ENCODE measurements at regions not wholly inside any gene's neighbourhood (a gene's known extent, or its start where the extent isn't known, plus 50 kb on each side); places are given as distances from the start of the nearest gene placed in this dataset.
"Not testable (repeated sequence)": the region's sequence is repeated elsewhere in the genome, so short reads cannot be mapped to it uniquely, and the experiment has no call there.

DNA sequence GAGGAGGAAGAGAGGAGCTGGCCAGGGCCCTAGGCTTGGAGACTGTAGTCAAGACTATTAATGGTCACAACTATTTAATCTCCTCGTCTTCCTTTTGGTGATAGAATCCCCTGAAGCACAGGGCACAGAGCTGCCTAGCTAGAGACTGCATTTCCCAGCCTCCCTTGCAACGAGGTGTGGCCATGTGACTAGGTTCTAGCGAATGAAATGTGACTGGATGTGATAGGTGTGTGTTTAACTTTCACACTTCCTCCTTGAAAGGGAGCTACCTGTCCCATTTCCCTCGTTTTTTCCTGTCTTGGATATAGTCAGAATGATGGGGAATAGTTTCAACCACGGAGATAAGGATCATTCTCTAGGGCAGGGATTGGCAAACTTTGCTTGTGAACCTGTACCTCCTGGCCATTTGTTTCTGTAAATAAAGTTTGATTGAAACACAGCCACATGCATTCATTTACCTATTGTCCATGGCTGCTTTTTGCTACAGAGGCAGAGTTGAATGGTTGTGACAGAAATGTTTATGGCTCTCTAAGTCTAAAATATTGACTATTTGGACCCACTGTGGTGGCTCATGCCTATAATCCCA, 313.5 kb downstream of the MIAT start:
- no peak for DNase-seq (ENCODE audit: low read depth)

DNA sequence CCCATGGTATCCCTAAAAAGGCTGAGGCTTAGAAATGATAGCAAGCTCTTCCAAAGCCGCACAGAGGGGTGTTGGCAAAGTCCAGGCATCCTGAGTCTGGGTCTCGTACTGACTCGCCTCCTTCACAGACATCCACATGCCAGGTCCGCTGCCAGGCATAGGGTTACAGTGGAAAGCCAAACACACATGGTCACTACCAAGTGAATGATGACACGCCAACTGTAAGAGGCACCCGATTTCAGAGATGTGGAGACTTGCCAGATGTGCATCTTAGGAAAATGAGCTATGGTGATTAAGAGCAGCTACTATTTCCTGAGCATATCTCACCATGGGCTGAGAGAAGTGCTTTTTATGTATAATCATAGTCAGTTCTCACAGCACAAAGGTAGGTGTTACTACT, 314.9 kb downstream of the MIAT start:
- DNase-seq (ENCODE audit: low read depth) = no peak

DNA sequence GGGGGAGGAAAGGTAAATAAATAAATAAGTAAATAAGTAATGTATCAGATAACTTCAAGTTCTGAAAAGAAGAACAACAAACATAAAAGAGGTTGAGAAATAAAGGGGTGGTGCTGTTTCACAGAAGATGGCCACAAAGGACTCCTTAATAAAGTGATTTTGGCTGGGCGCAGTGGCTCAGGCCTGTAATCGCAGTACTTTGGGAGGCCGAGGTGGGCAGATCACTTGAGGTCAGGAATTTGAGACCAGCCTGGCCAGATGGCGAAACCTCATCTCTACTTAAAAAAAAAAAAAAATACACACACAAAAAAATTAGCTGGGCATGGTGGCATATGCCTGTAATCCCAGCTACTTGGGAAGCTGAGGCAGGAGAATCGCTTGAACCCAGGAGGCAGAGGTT, 315.5 kb downstream of the MIAT start:
- DNase-seq (ENCODE audit: low read depth) = not testable (repeated sequence)

DNA sequence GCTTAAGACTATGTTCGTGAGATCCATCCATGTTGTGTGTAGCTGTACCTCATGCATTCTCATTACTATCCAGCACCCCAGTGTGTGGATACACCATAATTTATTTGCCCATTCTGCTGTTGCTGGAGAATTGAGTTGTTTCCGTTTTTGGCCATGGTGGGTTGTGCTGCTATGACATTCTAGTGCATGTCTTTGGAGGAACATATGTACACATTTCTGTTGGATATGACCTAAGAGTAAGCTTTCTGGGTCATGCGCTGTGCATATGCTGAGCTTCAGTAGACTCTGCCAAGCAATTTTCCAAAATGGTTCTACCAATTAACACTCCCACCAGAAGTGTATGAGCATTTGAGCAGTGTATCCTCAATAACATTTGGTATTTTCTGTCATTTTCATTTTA, 316.6 kb downstream of the MIAT start:
- no peak for DNase-seq (ENCODE audit: low read depth)

DNA sequence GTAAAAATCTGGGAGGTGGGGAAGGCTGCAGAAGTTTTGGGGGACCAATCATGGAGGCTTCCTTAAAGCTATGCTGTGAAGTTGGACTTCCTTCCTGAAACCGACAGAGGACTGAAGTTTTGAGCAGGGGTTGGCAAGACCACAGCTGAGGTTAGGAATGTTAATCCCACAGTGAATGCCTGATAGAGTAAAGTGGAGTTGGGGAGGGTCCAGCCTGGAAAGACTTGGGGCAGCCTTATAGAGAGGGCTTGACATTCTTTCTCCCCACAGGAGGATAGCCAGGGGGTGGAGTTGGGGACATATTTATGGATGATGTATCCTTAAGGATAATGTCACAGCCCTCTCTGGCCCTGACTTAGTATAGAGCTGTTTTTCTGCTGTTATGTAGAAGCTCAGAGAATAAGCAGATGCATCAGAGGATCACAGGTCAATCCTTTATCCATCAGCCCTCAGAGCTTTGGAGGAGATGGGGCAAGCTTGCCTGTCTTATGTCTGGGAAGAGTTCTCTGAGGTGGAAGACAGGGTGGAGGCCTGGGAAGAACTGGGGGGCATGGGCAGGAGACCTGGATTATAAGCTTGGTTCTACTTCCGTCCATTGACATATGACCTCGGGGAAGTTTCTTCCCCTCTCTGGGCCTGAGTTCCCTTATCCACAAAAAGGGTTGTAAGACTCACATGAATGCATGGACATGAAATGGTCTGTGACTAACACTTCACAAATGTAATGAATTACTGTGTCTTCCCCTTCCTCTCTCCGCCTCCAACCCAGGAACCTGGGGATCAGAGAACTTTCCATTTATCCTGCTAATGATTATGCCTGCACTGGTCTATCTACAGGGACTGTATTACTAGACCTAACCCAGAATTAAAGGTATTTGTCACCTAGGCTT, 317.8 kb downstream of the MIAT start:
- no peak for DNase-seq (ENCODE audit: low read depth)

DNA sequence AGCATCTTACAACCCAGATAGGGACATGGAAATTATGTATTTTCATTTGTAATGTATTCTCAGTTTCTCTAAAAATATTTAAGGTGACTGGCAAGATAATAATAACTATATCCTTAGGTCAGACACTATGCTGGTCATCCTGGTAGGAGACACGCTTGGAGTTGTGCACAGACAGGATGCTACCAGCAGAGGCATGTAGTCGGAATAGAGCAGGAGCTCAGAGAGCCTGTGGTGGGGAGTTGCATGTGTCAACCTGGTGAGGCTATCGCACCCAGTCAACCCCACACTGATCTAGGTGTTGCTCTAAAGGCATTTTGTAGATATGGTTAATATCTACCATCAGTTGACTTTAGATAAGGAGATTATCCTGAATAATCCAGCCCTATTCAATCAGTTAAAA, 318.5 kb downstream of the MIAT start:
- no peak for DNase-seq (ENCODE audit: low read depth)

DNA sequence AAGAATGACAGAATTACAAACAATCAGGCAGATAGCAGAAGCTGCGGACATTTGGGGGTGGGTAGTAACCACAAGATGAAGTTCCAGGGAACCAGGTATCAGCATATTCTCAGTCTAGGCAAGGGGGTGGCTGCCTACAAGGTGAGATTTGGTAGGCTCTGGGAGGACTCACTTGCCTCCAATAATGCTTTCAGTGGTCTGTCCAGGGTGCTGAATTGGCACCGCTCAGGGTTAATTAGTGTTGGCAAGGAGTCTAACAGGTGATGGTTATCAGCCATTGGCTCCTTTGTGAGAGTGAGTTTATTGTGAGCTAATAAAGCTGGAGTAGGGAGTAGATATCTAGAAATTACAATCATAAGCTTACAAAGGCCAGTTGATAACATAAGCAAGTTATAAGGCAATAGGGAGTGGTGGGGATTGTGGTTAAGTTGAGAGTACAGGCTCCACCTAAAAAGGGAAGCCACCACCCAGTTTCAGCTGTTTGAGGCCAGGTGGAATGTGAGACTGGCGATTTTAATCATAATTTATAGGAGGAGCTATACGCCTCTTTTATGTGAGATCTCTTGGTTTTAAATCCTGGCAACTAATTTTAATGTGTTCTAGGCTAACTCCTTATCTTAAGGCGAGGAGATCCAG, 320.5 kb downstream of the MIAT start:
- no peak for DNase-seq (ENCODE audit: low read depth)

DNA sequence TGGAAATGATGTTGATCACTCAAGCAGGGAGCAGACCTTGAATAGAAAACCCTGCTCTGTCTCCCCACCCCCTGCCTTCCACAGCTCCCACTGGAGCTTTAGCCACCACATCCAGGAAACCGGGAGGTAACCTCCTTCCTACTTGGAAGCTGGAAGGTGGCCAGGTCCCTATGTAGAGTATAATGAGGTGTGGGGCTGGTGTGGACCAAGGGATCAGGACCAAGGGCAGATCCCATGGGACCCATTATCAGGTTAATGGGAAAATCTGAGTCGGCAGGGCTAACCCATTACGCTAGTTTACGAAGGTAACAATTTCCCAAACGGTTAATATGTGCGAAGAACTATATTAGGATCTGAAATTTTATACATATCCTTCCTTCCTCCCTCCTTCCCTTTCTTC, 321.9 kb downstream of the MIAT start:
- no peak for DNase-seq (ENCODE audit: low read depth)

DNA sequence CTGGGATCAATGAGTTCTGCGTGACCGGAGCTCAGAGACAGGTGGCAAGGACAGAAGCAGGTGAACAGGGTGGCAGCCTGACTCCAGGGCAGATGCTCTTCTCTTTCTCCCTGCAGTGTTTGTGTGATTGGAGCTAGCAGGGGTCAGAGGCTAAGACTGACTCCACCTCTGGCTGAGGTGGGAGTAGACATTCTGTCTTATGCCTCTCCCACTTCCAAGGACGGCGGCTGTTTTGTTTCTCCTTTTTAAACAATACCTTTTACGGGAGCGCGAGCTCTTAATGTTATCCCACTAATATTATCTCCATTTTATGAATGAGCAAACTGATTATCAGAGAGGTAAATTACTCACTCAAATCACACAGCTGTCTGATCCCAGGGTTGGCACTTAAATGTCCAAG, 323.7 kb downstream of the MIAT start:
- no peak for DNase-seq (ENCODE audit: low read depth)

DNA sequence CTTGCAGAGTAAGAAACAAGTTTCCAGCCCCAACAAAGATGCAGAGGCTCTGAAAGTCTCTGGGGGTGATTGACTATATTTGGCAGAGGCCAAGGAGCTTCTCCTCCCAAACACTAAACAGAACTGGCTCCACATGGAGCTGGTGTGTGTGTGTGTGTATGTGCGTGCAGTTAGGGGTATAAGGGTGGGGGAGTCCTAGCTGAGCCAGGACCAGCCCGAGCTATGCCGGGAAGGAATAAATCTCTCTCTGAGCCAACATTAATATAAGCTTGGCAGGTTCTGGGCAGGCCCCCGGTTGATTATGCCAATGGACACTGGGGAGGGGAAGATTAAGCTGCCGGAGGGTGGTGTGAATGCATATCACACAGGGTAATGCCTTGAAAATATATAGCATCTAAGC, 324.2 kb downstream of the MIAT start:
- no peak for DNase-seq (ENCODE audit: low read depth)

DNA sequence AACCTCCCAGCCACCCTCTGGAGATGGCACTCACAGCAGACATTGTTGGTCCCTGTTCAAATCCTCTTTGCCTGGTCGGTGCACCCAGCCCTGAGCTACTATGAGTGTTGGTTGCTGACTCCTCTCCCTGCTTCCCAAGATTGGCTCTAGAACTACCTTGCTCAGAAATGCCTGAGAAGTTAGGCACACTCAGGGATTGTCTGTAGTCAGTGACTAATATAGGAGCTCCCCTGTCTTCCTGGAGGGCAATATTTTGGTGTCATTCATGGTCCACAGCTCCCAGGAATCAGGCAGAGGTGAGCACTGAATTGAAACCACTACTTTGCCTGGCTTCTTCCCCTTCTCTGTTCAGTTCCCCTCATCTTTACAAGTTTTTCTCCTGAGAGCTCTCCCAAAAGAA, 325.9 kb downstream of the MIAT start:
- no peak for DNase-seq (ENCODE audit: low read depth)

DNA sequence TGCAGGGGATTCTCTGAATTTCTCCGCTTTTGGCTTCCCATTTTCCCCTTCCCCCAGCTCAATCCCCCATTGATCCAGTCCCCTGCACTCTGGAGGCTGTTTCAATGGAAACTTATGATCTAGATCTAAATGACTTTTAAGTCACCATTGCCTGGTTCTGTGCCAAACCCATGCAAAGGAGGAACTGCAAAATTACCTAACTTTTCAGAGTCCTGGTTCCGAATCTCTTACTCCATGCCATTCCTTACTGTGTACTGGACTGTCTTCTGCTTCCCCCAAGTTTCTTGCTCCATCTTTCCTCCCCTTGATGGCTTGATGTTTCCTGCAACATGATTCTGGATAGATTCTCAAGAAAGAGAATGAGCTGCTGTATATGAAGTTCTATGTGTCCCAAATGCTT, 327.8 kb downstream of the MIAT start:
- DNase-seq (ENCODE audit: low read depth) = no peak

DNA sequence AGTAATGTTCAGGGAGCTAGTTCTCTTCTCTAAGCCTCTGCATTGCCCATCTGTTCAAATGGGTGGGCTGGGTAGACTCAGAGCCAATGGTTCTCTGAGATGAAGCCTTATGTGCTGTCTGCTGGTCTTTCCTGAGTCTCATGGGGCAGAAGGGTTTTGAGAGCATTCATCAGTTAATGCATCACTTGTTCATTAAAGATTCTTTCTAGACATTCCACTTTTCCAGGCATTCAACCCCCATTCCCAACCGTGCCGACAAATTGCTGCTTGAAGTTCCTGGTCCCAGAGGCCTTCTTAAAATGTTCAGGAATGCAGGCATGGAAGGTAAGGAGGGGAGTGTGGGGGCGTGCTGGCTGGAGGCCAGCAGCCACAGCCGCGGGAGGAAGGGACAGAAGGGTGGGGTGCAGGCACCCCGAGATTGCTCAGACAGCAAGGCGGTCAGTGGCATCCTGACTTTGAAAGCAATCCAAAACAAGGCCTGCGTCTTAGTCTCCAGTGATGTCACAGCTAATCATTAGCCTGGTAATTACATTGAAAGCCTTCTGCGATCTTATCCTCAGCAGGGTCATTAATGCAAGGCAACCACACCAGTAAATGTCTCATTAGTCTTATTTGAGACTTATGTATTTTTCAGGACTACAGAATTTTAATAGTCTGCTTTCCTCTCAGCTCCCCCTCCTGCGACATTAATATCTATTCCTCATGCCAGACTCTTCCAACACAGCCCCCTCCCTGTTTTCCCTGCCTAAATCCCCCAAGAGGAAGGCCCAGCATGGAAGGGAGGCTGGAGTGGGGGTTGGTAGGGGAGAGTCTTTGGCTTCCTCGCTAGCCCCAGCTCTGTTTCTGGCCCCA, 328.8 kb downstream of the MIAT start:
- DNase-seq (ENCODE audit: low read depth) = no peak

DNA sequence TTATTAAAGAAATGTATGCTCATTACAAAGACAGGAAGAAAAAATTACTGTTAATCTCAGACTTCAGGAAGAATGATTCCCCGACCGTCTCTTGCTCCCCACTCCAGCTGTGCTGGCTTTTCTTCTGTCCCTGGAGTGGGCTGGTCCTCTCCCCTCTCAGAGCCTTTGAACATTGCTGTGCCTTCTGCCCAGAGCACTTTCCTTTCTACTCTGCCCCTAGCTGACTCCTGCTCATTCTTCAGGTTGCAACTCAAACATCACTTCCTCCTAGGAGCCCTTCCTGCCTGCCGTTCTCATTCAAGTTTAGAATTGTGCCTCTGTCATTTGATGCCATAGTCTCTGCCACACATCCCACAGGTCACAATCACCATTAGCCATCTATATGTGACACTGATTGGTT, 329.5 kb downstream of the MIAT start:
- no peak for DNase-seq (ENCODE audit: low read depth)

DNA sequence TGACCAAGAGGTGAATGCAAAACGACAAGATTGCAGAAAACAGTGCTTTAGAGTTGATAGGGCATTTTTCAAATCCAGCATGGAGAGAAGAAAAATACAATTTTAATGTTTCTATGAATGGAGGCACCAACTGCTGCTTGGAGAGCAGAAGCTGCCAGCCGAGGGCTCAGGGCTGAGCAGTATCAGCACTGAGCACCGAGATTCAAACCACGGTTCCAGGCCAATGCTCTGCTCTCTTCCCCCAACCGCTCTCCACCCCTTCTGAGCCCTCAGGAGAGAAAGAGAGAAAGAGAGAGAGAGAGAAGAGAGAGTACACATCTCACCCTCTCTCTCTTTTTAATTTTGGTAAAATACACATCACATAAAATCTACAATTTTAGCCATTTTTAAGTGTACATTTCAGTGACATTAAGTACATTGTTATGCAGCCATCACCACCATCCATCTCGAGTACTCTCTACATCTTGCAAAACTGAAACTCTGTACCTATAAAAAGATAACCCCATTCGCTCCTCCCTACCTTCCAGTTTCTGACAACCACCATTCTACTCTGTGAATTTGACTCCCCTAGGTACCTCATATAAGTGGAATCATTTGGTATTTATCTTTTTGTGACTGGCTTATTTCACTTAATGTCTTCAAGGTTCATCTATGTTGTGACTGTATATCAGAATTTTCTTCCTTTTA, 333.3 kb downstream of the MIAT start:
- DNase-seq (ENCODE audit: low read depth) = no peak

DNA sequence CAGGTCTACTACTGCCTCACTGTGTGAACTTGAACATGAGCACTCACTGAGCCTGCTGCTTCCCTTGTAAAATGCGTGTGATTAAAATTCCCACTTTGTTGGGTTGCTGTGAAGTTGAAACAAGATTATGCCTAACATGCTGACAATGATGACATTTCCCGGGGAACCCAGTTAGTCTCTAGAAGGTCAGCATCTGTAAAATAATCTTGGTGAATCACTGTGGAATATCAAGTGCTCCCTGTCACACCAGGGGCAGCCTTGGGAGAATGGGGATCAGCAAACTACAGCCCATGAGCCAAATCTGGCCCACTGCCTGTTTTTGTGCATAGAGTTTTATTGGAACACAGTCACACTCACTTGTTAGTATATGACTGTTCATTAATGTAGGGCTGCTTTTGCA, 335.2 kb downstream of the MIAT start:
- DNase-seq (ENCODE audit: low read depth) = no peak

DNA sequence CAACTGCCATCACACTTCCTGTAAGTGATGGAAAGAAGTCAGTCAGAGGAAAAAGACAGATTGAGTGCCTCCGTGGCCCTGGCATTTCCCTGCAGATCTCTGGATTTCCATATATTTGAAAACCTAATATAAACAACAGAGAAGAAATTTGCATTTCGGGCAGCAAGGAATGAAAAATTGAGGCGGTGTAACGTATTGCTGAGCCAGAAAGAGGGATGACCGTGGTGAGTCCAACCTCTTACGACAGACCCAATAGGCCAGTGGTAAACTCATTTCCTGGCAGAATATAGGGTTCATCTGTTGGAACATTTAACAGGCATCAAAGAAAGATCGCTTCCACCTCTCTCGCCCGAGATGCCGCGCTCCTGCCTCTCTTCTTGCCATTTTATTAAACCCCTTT, 336.5 kb downstream of the MIAT start:
- no peak for DNase-seq (ENCODE audit: low read depth)

DNA sequence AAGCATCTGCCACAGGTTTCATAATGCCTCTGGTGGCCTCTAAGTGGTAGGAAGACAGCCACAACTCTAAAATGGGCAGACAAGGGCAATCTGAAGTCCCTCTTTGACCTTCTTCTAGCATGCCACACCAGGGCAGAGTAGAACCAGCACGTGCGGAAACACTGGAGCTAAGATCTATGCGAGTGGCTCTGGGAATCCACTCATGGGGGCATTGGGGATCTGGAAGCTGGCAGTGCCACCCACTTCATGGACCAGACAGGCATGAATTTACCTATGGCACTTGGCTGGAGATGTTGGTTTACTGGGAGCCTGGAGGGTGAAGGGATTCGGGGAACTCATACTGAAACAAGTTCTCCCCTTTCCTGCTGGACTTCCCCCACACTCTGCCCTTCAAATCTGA, 337.4 kb downstream of the MIAT start:
- DNase-seq (ENCODE audit: low read depth) = no peak

DNA sequence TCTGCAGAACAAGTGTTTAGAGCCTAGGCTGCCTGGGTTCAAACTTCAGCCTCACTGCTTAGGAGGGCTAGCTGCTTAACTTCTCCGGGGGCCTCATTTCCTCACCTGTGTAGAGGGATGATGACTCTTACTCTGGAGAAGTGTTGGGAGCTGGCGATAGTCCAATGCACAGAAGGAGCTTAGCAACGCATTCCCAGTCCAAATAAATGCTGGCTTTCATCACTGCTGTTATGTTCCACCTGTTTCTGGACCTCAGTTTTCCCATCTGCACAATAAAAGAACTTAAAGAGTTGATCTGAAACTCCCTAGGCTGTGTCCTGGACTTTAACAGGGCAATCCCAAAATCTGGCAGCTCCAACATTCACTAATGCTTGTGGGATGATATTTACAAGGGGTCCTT, 337.8 kb downstream of the MIAT start:
- no peak for DNase-seq (ENCODE audit: low read depth)

DNA sequence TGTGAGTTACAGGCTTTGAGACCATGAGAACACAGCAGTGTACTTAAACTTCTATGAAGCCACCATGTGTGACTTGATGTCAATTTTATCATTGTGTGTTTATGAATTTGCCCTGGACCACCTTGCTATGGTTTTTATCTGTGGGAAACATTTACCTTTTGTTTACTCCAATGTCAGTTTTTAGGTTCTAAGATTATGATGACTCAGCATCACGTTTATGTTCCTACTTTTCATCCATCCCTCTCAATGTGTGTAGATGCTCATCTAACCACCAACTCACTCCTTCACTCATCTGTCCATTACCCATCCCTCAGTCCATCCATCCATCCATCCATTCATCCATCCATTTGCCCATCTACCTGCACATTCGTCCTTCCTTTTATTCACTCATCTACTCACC, 338.8 kb downstream of the MIAT start:
- DNase-seq (ENCODE audit: low read depth) = no peak

DNA sequence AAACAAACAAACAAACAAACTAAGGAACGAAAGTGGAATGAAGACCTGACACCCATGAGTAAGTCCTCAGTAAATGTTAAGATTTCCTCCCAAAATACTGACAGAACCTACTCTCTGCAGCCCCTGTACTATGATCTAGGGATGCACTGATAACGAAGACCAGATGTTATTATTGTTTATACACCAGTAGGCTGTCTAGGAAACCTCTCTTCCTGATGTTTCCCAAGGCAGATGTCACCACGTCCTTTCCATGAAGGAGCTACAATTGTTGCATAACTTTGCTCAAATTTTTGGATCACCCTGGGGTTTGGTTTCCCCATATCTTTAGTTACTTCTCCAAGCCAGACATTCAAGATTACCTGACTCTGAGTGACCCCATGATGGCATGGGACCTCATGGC, 340.7 kb downstream of the MIAT start:
- no peak for DNase-seq (ENCODE audit: low read depth)

DNA sequence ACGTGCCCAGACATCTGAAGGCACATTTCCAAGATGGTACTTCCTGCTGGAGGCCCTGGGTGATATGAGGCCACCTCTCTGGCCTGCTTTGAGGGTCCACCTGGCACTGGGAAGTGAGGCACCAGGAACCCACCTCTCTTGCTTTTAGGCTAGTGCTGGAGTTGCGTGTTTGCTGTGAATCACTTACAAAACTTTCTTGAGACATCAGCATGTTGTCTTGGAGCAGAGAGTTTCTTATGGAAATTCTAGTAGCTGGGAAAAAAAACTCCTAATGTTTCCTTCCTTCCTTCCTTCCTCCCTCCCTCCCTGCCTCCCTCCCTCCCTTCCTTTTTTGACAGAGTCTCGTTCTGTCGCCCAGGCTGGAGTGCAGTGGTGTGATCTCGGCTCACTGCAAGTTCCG, 341.3 kb downstream of the MIAT start:
- DNase-seq (ENCODE audit: low read depth) = no peak

Measured in GM04504 (cell line).